T-helper 1 cell (primary cell): ENCODE measurements at regions not wholly inside any gene's neighbourhood (a gene's known extent, or its start where the extent isn't known, plus 50 kb on each side); places are given as distances from the start of the nearest gene placed in this dataset.
"Not testable (repeated sequence)": the region's sequence is repeated elsewhere in the genome, so short reads cannot be mapped to it uniquely, and the experiment has no call there.

ENCODE experiments used
- DNase-seq, 5 donors: peaks; one replicate each; pipeline ENCODE4 v3.0.0-alpha.2; 2012 to 2020

- no peak for DNase-seq
Measured at GRCh38 chr3:34066328-34066727, 267.9 kb downstream of the PDCD6IP start.

- DNase-seq = no peak
Measured at GRCh38 chr3:34066999-34067398, 268.6 kb downstream of the PDCD6IP start.

GRCh38 chr3:34067536-34068051 is 269.2 kb downstream of the PDCD6IP start:
- no peak for DNase-seq

GRCh38 chr3:34068505-34068904 is 270.1 kb downstream of the PDCD6IP start:
- DNase-seq = no peak

GRCh38 chr3:34070831-34071585 is 272.6 kb downstream of the PDCD6IP start:
- no peak for DNase-seq

- no peak for DNase-seq
Measured at GRCh38 chr3:34072297-34072696, 273.9 kb downstream of the PDCD6IP start.

DNA sequence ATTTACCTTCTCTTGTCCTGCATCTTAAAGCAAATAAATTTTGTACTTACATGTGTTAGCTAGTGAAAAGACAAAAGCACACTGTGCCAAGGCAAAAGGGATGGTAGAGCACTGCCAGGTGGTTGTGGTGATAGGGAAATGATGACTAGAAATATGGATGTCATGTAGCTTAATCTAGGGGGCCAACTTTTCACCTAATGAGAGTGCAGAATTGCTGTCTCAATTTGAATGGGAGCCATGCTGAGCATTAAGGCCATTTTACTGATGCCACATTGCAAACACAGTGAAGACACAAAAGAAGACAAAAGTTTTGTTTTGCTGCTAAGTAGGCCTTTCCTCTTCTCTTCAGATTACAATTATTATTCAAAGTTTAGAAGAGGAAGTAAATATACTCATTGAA is 274.7 kb downstream of the PDCD6IP start:
- DNase-seq = no peak

DNA sequence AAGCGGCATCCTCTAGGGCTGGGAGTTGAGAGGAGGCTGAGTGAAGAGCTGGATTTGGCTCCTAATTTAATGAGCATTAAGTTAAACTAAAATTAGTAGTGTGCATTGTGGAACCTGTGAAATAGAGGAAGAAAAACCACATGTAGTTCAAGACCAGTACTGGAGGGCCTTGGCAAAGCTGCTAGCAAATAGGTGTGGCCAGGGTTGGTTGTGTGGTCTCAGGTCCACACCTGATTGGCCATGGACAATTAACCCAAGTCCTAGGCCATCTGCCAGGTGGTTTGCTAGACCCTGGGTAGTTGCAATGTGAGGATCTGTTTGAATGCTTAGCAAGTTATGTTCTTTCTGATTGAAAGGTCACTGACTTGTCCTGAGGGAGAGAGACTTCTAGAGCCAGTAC is 275.5 kb downstream of the PDCD6IP start:
- DNase-seq = no peak

DNA sequence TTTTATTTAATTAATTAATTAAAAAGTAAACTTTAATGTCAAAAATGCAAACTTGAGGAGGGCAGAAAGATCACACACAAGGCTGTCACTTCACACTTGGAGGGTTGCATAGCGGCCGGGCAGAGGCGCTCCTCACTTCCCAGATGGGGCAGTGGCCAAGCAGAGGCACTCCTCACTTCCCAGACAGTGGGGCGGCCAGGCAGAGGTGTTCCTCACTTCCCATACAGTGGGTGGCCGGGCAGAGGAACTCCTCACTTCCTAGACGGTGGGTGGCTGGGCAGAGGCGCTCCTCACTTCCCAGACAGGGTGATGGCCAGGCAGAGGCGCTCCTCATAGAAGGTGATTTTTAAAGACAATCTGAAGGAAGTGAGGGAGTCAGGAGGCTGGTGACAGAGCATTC is 277.5 kb downstream of the PDCD6IP start:
- no peak for DNase-seq

DNA sequence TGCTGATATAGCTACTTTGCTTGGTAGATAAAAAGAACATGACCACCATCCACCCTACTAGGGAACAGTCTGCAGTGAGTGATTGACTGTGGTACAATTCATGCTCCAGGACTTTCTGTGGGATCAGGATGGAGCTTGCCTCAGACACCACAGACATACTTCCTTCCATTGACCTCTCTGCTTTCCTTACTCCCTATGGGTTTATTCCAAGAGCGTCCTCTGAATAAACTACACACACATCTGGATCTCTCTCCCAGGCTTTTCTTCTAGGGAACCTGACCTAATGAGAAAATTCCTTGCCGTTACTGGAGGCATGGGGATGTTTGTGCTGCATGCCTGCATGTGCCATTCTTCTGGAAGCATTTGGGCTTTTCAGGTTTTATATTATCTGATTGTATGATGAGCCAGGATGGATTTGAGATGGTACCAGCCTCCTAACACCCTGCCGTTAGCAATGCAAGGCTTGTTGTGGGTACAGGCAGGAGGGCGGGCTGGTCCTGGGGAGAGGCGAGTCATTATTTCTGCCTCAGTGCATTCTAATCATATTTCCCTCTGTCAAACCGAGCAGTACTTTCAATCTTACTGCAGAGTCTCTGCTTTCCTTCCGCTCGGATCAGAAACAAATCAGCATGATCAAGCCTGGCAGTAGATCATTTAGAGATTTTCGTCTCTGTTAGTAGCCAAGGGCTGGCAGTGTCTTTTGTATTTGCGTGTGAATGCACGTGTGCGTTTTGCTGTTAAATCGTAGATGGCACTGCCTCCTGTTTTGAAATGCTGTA is 279.2 kb downstream of the PDCD6IP start:
- no peak for DNase-seq

GRCh38 chr3:34078418-34078817 is 280.0 kb downstream of the PDCD6IP start:
- DNase-seq = no peak

- not testable (repeated sequence) for DNase-seq
Measured at GRCh38 chr3:34079849-34080248, 281.4 kb downstream of the PDCD6IP start.

GRCh38 chr3:34090379-34090778 is 291.9 kb downstream of the PDCD6IP start:
- not testable (repeated sequence) for DNase-seq

GRCh38 chr3:34090876-34091275 is 292.4 kb downstream of the PDCD6IP start:
- no peak for DNase-seq

GRCh38 chr3:34094280-34094679 is 295.9 kb downstream of the PDCD6IP start:
- not testable (repeated sequence) for DNase-seq

DNA sequence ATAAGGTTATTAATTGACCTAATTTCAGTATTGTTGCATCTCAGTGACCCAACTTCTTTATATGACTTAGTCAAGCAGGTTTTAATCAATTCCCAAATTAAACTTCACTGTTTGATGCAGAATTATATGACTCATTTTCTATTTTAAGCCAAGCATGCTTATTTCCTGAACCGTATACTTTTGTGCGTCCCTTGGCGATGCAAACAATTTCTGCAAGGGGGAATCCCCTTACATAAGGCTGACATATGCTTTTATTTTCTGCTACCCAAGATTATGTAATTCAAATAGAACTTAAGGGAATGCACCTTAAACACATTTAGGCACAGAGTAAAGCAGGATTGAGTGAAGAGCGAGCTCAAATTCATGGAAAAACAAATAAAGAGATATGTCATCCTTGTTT is 303.9 kb downstream of the PDCD6IP start:
- no peak for DNase-seq

- no peak for DNase-seq
Measured at GRCh38 chr3:34106379-34106778, 307.9 kb downstream of the PDCD6IP start.

GRCh38 chr3:34106879-34107278 is 308.4 kb downstream of the PDCD6IP start:
- no peak for DNase-seq

DNA sequence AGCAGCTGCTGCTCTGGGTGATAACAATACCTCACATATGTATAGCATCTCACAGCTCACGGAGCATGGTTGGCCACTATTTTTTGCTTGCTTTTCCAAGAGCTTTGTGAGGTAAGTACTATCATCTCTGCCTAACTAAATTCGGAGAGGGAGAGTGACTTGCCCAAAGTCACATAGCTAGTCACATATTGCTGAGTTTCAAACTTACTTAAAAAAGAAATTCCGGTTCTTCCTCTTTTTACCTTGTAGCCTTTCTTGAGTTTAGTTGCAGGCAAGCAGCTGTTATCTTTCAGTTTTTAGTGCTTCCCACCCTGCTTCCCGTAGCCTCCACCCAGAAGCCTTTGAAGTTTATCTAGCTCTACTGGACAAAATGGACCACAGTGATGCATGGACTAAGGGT is 309.2 kb downstream of the PDCD6IP start:
- DNase-seq = no peak

GRCh38 chr3:34109021-34109420 is 310.6 kb downstream of the PDCD6IP start:
- DNase-seq = no peak

DNA sequence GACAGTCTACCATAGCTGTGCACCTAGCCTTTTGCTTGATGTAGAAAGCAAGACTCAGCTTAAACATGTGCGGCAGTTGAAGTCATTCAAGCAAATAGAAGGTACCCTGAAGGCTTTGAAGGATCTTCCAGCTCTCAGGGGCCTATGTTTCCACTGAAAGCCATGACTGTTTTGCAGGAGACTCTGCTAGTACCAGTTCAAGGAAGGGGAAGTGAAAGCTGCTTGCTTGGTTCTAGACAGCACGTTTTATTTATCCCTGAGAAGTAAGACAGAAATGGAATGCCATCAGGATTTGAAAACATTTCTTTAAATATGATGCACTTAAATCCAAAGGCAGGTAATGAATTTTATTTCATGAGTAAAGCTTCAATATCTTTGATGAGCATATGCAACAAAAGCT is 311.4 kb downstream of the PDCD6IP start:
- no peak for DNase-seq

GRCh38 chr3:34111361-34111760 is 312.9 kb downstream of the PDCD6IP start:
- DNase-seq = no peak

GRCh38 chr3:34112261-34112660 is 313.8 kb downstream of the PDCD6IP start:
- not testable (repeated sequence) for DNase-seq

- DNase-seq = no peak
Measured at GRCh38 chr3:34131091-34131490, 332.7 kb downstream of the PDCD6IP start.
